WTC11 (cell line): ENCODE measurements at regions not wholly inside any gene's neighbourhood (a gene's known extent, or its start where the extent isn't known, plus 50 kb on each side); places are given as distances from the start of the nearest gene placed in this dataset.

ENCODE experiments used
- ATAC-seq: fragments of 200-7000 bp; cut with Tn5 transposase; 2 replicates; pipeline ENCODE4 v1.10.0; 2021; ENCODE audit warnings: mild to moderate bottlenecking, moderate library complexity
- CTCF ChIA-PET: fragments of 300-600 bp; sonication (Branson Sonifier 250); formaldehyde crosslinking; loops from one replicate; lab custom pipeline; 2021; ENCODE audit warnings: antibody characterized with exemption; lab: Charles Lee
- POLR2A ChIA-PET: fragments of 350-600 bp; sonication (Branson Sonifier 250); formaldehyde crosslinking; loops from one replicate; lab custom pipeline; 2021; ENCODE audit warnings: antibody characterized with exemption; lab: Charles Lee
- DNase-seq: peaks from one replicate; pipeline ENCODE4 v3.0.0; 2021; ENCODE audit warnings: low spot score
- H3K27ac Mint-ChIP-seq: 2 replicates; pipeline ENCODE4 v1.8.0; 2021; ENCODE audit warnings: mixed read lengths
- H3K27me3 Mint-ChIP-seq: 2 replicates; pipeline ENCODE4 v1.8.0; 2021; ENCODE audit warnings: low read depth, mild to moderate bottlenecking, moderate library complexity, mixed read lengths
- H3K36me3 Mint-ChIP-seq: 2 replicates; pipeline ENCODE4 v1.8.0; 2021; ENCODE audit warnings: mixed read lengths
- H3K4me1 Mint-ChIP-seq: 2 replicates; pipeline ENCODE4 v1.8.0; 2022; ENCODE audit warnings: mixed read lengths
- H3K4me3 Mint-ChIP-seq: 2 replicates; pipeline ENCODE4 v1.8.0; 2021; ENCODE audit warnings: mild to moderate bottlenecking, moderate library complexity, mixed read lengths
- H3K9me3 Mint-ChIP-seq: 2 replicates; pipeline ENCODE4 v1.8.0; 2021; ENCODE audit warnings: mixed read lengths
- ATF6 ChIP-seq: sonication (generic); formaldehyde crosslinking; IDR thresholded peaks from 2 replicates; pipeline ENCODE4 v1.8.1; 2023; ENCODE audit warnings: mild to moderate bottlenecking, missing genetic modification reagents
- CDX4 ChIP-seq: fragments of 250-450 bp; sonication (Bioruptor Pico); IDR thresholded peaks from 2 replicates; pipeline ENCODE4 v1.9.0; 2021; ENCODE audit warnings: moderate library complexity, mild to moderate bottlenecking, inconsistent platforms, borderline replicate concordance
- ERG ChIP-seq: fragments of 250-450 bp; sonication (Bioruptor Pico); IDR thresholded peaks from 2 replicates; pipeline ENCODE4 v1.8.0; 2021; ENCODE audit warnings: mild to moderate bottlenecking
- GTF2I ChIP-seq: fragments of 250-450 bp; sonication (Bioruptor Pico); conservative IDR thresholded peaks from 2 replicates; pipeline ENCODE4 v1.4.0; 2021; ENCODE audit warnings: mild to moderate bottlenecking
- MYBL2 ChIP-seq: sonication (generic); formaldehyde crosslinking; IDR thresholded peaks from 2 replicates; pipeline ENCODE4 v1.8.1; 2023; ENCODE audit warnings: mild to moderate bottlenecking, moderate library complexity, missing genetic modification reagents
- NFATC4 ChIP-seq: fragments of 250-450 bp; sonication (Bioruptor Pico); IDR thresholded peaks from 2 replicates; pipeline ENCODE4 v1.9.0; 2021; ENCODE audit warnings: mild to moderate bottlenecking
- PRDM15 ChIP-seq: sonication (generic); formaldehyde crosslinking; IDR thresholded peaks from 2 replicates; pipeline ENCODE4 v1.8.0; 2022; ENCODE audit warnings: missing genetic modification reagents
- SMAD3 ChIP-seq: sonication (generic); formaldehyde crosslinking; IDR thresholded peaks from 2 replicates; pipeline ENCODE4 v1.8.0; 2022; ENCODE audit warnings: missing genetic modification reagents, mild to moderate bottlenecking, borderline replicate concordance
- TEAD1 ChIP-seq: sonication (generic); formaldehyde crosslinking; IDR thresholded peaks from 2 replicates; pipeline ENCODE4 v1.8.0; 2022; ENCODE audit warnings: mild to moderate bottlenecking, missing genetic modification reagents
- USF1 ChIP-seq: sonication (generic); formaldehyde crosslinking; IDR thresholded peaks from 2 replicates; pipeline ENCODE4 v1.8.0; 2022; ENCODE audit warnings: mild to moderate bottlenecking, missing genetic modification reagents
- ZNF232 ChIP-seq: sonication (generic); formaldehyde crosslinking; IDR thresholded peaks from 2 replicates; pipeline ENCODE4 v1.8.0; 2022; ENCODE audit warnings: mild to moderate bottlenecking, missing genetic modification reagents
- ZNF423 ChIP-seq: fragments of 250-450 bp; sonication (Bioruptor Pico); IDR thresholded peaks from 2 replicates; pipeline ENCODE4 v2.1.2; 2022; ENCODE audit warnings: mild to moderate bottlenecking, moderate library complexity
- ZNF425 ChIP-seq: fragments of 250-450 bp; sonication (Bioruptor Pico); conservative IDR thresholded peaks from 2 replicates; pipeline ENCODE4 v1.9.0; 2021; ENCODE audit warnings: mild to moderate bottlenecking

GRCh38 chr2:71888751-71889445 lies 258.8 kb downstream of the CYP26B1 start (continued):
- TF ChIP-seq ZNF425 (CRISPR knock-in tag) (no peak), TEAD1 (CRISPR knock-in tag) (no peak), SMAD3 (CRISPR knock-in tag) (no peak), ERG (CRISPR knock-in tag) (no peak)

GRCh38 chr2:71887196-71887595 lies 260.5 kb downstream of the CYP26B1 start:
- Mint-ChIP-seq H3K9me3 (peaks cover 23% of the 10 kb centered on the region), H3K36me3 (no peaks in the 10 kb centered on the region), H3K4me1 (peaks cover 3% of the 10 kb centered on the region; the same call in 1 of the 2 replicates), H3K27me3 (peaks cover 5% of the 10 kb centered on the region), H3K4me3 (no peak overlapping the region), H3K27ac (no peak overlapping the region)
- DNase-seq (no peak), ATAC-seq (no peak)
- POLR2A ChIA-PET: no interaction called here
- no peak for TF ChIP-seq TEAD1 (CRISPR knock-in tag)
- TF ChIP-seq CDX4 (CRISPR knock-in tag): no peak
- TF ChIP-seq ZNF425 (CRISPR knock-in tag): no peak
- no peak for TF ChIP-seq MYBL2
- no peak for TF ChIP-seq ZNF423 (CRISPR knock-in tag)
- TF ChIP-seq ATF6 (CRISPR knock-in tag): no peak
- no peak for TF ChIP-seq NFATC4 (CRISPR knock-in tag)
- no peak for TF ChIP-seq PRDM15
- no peak for TF ChIP-seq USF1 (CRISPR knock-in tag)
- TF ChIP-seq GTF2I (CRISPR knock-in tag): no peak
- TF ChIP-seq ZNF232 (CRISPR knock-in tag): no peak
- CTCF ChIA-PET: no interaction called here
